GM20431 (cell line): ENCODE measurements at regions not wholly inside any gene's neighbourhood (a gene's known extent, or its start where the extent isn't known, plus 50 kb on each side); places are given as distances from the start of the nearest gene placed in this dataset.
"Not testable (repeated sequence)": the region's sequence is repeated elsewhere in the genome, so short reads cannot be mapped to it uniquely, and the experiment has no call there.

Experiments
- in situ Hi-C: fragments of 300-500 bp; cut with MseI, MboI; formaldehyde crosslinking; loops from one replicate; pipeline ENCODE4 v1.15.0; 2020; ENCODE audit warnings: low sequenced_read_pairs; ENCODE audit not compliant: unreplicated experiment

DNA sequence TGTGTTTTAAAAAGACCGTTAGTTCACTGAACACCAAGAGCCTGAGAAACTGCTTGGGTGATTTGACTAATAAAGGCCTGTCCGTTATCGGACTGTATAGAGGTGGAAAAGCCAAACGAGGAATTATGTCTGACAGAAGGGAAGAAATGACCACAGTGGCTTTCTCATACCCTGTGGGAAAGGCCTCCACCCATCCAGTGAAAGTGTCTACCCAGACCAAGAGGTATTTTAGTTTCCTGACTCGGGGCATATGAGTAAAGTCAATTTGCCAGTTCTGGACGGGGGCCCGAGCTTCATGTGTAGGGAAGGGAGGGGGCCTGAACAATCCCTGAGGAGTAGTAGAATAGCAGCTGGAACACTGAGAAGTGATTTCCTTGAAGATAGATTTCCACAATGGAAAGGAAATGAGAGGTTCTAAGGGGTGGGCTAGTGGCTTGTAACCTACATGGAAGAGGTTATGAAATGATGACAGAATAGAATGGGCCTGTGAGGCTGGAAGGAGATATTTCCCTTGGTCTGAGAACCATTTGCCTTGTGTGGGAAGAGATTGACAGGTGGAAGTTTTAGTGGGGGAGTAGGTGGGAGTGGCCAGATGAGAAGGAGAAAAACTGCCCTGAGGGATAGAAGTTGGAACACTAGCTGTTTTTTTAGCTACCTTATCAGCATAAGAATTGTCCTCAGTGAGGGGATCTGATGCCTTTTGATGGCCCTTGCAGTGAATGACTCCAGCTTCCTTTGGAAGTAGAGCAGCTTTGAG lies 106.4 kb upstream of the PPM1J start:
- in situ Hi-C loops: not testable (repeated sequence)

DNA sequence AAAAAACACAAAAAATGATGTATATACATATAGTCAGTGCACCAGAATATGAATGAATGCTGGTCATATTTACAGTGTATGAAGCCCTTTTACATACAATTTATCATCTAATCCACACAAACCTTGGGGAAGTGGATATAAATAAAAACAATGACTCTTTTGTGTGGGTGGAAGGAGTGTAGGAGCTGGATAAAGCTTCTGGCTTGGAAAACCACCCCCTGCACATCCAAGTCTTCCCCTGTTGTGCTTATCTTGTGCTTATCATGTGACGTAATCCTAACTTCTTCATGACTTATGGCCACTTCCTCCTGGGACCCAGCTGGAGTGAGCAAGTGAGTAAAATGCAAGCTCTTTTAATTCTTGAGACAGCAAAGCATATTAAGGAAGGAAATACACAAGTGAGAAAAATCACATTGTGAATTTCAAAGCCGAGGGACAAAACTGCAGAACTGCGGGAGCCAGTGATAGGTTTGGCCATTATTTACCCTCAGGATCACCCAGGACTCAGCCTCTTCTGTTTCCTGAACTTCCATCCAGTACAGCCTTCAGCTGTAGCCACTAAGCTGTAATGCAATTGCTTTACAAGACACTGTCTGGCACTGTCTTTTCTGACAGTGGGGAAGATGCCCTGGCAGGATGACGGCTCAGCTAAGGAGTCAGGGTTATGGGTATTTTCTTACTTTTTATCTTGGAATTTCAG lies 104.0 kb upstream of the PPM1J start:
- in situ Hi-C loops: no loop called here

DNA sequence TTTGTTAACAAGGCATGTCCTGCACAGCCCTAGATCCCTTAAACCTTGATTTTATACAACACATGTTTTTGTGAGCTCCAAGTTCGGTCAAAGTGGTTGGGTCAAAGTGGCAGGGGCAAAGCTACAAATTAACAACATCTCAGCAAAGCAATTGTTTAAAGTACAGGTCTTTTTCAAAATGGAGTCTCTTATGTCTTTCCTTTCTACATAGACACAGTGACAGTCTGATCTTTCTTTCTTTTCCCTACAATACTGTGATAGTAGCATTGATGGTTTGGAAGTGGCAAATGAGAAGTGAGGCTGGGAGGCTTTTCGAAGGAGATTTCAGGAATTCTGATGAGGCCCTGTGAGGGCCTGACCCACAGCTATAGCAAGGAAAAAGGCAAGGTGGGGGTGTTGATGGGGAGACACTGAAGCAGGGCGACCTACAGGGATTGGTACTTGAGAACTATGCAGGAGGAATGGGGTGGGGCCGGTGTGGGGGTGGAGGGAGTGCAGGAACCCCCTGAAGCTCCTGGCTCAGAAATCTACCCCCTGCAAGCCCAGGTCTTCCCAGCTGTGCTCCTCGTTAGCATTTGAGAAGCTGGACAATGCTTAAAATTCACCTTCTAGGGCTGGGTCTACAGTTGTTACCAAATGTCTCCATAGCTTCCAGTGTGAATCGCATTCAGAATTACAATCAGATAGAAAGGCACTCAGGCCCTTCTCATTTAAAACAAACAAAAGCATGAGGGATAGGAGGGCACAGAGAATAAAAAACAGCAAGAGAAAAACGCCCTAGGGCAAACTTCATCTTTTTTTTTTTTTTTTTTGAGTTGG lies 102.6 kb upstream of the PPM1J start:
- in situ Hi-C loops: no loop called here

DNA sequence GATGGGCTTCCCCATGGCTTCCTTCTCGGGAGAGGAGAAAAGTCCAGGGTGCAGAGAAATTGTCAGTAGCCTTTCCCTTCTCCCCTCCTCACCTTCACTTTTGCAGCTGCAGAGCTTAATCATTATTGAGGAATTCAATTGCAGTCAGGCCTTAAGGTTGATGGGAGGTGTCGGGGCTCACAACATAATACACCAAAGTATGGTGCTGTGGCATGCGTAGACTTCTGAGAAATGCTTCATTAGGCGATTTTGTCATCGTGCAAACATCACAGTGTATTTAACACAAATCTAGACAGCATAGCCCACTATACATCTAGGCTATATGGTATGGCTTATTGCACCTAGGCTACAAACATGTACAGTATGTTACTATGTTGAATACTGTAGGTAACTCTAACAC lies 100.2 kb upstream of the PPM1J start:
- in situ Hi-C loops: no loop called here

DNA sequence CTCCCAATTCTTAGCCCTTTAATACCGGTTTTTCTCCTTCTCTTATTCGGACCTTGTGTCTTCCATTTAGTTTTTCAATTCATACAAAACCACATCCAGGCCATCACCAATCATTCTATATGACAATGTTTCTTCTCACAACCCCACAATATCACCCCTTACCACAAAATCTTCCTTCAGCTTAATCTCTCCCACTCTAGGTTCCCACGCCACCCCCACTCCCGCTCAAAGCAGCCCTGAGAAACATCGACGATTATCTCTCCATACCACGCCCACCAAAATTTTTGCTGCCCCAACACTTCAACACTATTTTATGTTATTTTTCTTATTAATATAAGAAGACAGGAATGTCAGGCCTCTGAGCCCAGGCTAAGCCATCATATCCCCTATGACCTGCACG lies 99.5 kb upstream of the PPM1J start:
- in situ Hi-C loops: not testable (repeated sequence)

DNA sequence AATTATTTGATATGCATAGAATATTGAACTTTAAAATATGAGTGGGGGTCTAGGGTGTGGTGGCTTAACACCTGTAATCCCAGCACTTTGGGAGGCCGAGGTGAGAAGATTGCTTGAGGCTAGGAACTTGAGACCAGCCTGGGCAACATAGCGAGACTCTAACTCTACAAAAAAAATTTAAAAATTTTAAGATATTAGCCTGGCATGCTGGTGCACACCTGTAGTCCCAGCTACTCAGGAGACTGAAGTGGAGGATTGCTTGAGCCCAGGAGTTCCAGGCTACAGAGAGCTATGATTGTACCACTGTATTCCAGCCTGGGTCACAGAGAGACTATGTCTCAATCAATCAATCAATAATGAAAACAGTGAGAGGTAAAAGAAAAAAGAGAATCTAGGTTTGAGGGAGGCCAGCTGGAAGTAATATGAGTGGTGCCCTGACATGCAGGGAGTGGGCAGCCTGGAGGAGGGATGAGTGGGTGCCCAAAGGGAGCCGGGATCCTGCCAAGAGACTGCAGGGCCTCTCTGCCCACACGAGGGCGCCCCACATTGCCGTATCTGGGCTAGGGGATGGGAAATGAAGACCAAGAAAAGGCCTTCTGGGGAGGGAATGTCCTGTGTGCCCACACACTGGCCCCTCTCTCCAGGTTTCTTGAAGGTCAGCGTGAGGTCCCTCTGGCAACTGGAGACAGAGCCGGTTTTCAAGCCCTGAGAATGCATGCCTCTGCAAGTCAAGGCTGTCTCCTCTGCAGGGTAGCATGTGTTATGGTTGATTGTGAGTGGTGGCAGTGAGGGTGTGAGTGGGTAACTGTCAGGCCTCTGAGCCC lies 93.9 kb upstream of the PPM1J start:
- in situ Hi-C loops: loop anchor here (5.0 kb wide), 1 partner anchor 87 kb away; no protein-coding TSS in a partner anchor

DNA sequence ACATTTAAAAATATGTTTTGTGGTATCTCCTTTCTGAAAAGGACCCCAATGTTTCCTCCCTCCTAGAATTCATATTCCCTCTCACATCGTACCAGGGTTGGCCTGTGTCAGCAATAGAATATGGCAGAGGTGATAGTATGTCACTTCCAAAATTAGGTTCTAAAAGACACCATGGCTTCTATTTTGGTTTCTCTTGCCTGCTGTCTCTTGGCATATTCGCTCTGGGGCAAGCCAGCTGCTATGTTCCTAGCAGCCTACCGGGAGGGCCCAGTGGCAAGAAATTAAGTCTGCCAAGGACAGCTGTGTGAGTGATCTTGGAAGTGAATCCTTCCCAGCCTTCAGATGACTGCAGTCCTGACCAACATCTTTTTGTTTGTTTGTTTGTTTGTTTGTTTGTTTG lies 92.9 kb upstream of the PPM1J start:
- in situ Hi-C loops: loop anchor here (5.0 kb wide), 1 partner anchor 86 kb away; no protein-coding TSS in a partner anchor

DNA sequence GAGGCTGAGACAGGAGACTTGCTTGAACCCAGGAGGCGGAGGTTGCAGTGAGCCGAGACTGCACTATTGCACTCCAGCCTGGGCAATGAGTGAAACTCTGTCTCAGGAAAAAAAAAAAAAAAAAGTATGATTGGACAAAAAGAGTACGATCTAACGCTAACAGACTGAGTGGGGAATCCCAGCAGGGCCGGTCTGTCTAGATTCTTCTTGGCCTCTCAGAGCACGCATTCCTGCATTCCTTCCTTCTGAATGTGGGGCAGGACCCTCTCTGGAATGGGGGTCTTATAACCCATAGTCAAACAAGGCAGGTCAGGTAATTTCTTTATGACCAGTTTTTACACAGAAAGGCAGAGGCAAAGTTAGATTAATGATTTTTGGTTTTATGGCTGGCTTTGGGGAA lies 92.0 kb upstream of the PPM1J start:
- in situ Hi-C loops: loop anchor here (5.0 kb wide), 1 partner anchor 85 kb away; no protein-coding TSS in a partner anchor

DNA sequence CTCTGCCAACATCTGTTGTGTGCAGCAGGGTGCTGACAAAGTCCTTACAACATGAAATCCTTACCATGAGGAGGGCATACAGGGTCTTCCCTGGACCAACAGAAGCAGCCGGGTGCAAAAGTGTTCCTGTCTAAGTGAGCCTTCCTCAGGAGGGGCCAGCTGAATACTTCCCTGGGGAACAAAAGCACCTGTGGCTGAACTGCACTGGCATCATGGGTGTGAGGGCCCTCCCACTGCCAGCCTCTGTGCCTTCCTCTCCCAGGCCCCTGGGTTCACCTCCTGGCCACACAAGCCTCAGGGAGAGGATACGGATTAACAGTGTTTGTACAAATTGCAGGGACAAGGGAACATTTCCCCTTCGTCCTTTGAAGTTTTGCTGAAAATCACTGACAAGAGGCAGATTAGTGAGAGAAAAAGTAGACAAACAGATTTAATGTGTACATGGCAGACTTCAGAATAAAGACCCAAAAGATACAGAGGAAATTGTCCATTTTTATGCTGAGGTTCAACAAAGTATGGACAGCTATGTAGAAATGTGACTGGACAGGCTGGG lies 91.0 kb upstream of the PPM1J start:
- in situ Hi-C loops: loop anchor here (5.0 kb wide), 1 partner anchor 84 kb away; no protein-coding TSS in a partner anchor

DNA sequence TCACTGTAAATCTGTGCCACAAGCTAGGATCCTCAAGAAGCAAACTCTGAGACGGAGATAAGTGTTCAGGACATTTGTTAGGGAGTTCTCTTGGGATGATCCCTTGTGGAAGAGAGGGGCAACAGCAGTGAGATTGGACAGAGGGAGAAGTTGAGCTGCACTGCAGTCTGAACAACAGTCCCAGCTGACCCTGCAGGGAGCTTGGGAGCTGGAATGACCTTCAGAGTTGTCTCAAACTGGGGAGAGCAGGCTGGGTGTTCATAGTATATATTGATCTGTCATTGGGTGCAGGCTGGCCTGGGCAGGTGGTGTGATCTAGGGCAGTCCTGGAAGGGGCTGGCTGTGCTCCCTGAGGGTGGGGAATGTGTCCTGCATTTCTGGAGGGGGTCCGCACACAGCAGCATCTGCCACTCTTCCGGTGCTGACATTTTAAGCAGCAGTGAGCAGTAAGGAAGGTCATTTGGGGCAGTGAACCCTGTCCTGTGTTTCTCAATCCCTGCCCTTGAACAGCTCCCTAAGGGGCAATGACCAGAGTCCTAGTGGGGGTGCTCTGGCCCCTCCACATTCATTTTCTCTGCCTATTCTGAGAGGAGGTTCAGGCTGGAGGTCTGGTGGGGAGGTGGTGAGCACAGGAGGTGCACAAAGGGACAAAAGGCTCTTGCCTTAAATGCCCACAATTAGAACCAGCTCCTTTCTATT lies 90.2 kb upstream of the PPM1J start:
- in situ Hi-C loops: loop anchor here (5.0 kb wide), 1 partner anchor 83 kb away; no protein-coding TSS in a partner anchor

DNA sequence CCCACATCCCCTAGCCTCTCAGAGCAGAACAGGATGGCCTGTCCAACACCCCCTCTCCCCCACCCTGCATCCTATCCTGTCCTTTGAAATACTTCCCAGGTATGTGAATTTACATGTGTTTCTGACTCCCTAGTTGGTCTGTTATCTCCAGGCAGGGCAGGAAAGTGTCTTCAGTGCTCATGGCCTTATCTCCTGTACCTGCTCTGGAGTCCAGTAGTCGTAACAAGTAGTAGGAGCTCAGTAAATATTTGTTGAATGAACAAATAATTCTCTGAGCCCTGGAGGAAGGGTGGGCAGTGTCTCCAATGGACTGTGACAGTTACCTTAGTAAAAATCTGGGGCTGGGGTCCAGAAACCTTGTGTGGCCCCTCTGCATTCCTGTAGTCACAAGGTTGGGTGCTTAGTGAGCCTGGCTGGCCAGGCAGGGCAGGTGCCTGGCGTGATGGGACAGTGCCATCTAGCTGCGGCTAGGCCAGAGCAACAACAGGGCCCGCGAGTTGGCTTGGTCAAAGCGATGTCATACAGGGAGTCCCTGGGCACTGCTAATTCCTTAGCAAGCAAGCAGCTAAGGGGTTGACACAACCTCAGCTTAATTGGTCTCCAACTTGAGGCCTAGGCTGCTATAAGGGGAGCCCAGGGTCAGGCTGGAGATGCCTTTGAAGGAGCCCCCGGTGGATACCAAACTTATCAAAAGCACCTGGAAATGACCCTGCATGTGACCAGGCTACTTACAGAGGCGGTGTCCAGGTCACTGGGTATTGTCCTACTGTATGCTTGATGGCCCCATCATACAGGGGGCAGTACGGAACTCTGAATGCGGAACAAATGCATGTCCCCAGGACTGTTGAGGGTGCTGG lies 89.0 kb upstream of the PPM1J start:
- in situ Hi-C loops: no loop called here

DNA sequence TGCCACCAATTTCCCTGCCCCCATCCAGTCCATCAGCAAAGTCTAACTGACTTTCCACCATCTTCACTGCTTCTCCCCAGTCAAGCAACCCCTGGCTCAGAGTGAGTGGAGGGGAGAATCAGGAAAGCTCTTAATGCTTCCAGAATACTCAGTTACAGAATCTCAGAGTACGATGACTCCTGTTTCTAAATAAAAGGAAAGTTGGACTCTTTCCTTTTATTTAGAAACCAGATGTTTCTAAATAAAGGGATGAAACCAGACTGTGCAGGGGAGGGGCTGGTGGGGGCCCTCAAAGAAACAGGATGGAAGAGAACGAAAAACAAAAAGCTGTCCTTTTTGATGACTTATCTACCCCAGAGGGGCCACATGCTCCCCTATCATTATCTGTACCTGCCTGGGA lies 85.2 kb upstream of the PPM1J start:
- in situ Hi-C loops: no loop called here

DNA sequence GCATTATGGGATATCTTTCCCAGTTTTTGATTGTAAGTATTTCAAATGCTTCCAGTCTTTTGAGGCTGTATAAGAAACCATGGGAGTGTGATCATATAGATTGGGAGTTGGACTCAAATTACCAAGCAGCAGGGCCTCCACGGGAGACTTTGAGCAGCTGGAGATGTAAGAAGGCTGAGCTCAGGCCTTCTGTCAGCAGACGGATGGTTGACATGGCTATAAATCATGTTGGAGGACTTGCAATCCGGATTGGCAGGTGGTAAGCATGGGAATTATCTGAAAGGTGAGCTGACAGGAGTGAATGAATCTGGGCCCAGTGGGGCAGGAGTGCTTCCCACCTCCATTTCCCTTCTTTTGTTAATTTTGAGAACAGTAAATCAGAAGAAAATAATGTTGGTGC lies 83.2 kb upstream of the PPM1J start:
- in situ Hi-C loops: no loop called here

DNA sequence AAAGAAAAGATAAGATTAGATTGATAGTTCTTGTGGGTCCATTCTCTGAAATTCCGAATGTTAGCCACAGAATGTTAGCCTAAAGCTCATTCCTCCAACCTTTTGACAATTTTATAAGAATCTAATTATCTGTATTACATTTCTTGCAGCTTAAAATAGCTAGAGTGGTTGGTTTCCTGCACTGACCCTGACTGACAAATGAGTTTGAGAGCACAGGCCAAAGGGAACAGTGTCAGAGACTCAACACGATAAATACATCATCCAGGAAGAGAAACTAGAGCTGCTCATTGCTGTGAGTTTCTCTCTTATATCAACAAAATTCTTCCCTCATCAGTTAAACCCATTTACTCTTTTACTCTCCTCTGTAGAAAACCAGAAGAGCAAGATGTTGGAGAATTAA lies 82.1 kb upstream of the PPM1J start:
- in situ Hi-C loops: no loop called here

DNA sequence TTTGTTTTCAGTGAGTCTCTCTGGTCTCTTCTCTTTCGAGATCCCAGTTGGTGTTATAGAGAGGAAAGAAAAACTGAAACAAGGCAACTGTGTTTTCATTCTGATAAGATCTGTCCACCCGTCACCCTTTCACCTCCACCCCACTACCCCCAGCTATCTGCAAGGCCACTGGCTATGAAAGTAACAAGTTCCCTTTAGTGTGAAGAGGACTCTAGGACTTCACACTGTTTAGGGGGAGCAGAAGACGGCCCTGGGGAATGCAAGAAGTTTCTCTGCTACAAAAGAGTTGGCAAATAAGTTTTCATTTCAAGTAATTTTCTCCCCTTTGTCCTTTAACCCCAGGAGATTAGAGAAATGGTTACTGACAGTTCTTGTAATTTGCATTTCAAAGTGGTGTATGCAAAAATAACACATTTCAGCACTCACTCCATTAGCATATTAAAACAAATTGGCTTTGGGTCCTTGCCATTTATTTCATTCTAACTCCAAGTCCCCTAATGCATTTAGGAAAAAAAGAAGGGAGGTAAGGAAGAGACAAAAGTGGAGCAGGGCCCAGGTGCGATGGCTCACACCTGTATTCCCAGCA lies 79.6 kb upstream of the PPM1J start:
- in situ Hi-C loops: no loop called here

DNA sequence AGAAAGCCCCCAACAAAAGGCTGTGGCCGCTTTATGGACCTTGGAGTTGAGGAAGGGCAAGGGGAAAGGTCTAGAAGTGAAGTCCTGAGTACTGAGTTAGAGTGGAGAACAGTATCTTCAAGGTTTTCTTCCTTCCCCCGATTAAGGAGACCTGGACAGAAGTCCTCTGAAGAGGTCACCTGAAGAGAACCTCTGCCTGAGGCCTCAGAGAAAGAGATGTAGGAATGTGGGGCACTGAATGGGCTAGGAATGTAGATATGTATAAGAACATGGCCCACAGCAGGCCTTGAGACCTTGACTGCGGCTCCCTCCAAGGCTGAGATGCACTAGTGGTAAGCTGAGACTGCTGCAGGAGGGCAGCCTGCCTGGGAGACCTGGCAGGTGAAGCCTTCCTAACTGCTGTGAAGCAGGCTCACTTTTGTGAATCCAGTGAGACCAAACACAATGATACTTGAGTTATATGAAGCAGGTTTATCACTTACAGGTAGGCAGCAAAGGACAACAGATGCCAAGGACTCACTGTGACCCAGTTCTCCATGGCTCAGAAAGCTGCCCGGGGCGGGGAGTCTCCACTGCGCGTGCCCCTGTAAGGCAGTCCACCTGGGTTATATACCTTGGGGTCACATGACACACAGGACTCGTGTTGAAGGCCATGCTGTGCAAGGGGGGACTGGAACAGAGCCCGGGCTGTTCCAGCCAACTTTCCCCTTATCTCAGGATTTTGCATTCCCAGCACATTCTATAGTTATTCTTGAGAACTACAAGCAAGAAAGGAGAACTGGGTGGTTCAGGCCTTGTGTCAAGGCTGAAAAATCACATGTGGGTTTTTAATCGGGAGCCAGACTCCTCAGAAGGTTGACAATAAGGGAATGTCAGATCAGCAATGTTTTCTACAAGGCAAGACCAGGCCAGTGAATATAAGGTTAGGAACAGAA lies 78.8 kb upstream of the PPM1J start:
- in situ Hi-C loops: no loop called here

DNA sequence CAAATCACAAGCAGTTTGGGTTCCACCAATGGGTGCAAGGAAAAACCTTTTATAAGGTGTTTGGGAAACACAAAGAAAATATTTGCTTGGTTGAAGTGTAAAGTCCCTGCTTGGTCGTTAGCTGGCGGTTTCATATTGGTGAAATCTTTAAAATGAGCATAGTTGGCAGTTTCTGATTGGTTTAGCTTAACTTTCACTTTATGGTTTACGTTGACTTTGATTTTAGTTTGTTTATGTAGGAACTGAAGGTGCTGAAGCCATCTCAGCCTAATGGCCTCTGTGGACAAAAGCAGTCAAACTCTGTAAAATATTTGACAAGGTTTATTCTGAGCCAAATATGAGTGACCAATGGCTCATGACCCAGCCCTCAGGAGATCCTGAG lies 76.6 kb upstream of the PPM1J start:
- in situ Hi-C loops: no loop called here
